NCI-H510A (cell line): ENCODE measurements at regions not wholly inside any gene's neighbourhood (a gene's known extent, or its start where the extent isn't known, plus 50 kb on each side); places are given as distances from the start of the nearest gene placed in this dataset.

ENCODE experiments used
- DNase-seq: peaks from one replicate; lab custom pipeline; 2025; lab: John Stamatoyannopoulos, UW

DNA sequence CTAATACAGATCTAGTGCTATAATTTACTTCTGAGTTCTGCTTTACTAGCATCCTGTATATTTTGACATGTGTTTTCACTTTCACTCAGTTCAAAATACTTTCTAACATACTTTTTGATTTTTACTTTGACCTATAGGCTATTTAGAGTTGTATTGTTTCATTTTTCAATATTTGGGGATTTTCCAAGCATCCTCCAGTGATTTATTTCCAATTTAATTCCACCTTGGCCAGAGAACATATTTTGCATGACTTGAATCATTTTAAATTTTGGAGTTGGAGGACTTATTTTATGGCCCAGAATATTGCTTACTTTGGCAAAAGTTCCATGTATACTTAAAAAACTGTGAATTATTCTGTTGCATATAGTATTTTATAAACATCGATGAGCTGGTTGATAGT, 1215.6 kb upstream of the MAP3K7 start:
- no peak for DNase-seq

DNA sequence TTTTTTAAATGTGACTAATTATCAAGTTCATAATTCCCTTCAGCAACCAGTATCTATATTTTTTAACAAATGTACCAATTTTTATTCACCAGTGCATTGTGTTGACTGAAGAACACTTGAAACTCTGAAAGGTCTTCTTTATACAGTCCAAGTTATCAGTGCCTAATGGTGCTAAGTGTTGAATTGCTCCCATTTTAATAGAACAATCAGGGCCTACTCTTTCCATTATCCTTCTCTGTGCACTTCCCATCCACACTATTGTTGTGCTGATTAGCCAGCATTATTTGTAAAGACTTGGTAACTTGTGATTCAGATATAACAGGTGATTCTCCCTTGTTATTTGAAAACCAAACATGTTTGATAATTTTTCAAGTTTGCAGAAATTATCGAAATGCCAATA, 1209.7 kb upstream of the MAP3K7 start:
- no peak for DNase-seq

DNA sequence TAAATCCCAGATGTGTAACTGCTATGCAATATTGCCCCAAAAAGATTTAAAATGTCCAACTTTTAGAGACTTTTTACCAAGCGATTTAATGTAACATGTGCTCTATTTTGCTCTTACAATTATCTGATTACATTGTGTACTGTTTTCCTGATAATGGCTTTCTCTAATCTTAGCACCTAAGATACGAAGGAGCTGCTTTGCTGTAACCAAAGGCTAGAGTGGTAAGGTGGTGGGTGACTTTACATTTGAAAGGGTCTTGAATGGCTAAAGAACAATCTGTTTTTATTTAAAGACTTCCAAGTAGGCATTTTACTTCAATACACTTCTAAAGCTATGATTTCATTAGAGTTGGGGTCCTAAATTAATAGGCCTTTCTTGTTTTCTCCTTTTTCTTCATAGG, 1201.6 kb upstream of the MAP3K7 start:
- no peak for DNase-seq

GRCh38 chr6:91786474-91787184, 1199.8 kb upstream of the MAP3K7 start:
- DNase-seq = no peak

DNA sequence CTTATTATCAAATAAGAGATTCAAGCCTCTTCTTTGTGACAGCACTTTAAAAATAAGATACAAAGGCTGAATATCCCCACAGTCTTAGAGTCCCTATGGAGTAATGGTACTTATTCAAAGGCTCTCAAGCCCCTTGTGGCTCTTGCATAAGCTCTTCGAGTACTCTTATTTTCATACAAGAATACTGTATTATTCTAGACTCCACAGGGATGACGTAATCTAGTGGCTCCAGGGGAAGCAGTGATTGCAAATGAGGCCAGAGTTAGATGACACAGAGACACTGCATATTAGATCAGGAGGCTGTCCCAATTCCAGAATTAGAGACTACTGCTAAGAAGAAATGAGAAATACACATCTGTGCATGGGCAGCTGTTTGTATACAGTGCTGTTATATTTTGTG, 1195.9 kb upstream of the MAP3K7 start:
- DNase-seq = no peak

DNA sequence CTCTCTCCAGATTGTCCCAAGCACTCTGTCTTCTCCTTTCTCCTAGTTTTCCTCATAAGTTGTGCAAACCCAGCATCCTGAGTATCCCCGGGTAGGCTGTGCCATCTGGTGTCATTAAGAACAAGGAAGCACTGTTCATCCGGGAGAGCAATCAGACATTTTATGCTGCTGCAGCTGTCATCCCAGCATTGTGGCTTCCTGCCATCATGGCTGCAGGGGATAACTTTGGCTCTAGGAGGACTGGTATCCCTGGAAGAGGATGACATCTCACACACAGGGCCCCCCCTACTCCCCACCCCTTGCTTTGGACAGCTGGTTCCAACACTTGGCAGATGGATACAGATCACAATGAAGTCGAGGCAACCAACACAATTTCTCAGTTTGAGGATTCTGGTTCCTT, 1195.1 kb upstream of the MAP3K7 start:
- no peak for DNase-seq

DNA sequence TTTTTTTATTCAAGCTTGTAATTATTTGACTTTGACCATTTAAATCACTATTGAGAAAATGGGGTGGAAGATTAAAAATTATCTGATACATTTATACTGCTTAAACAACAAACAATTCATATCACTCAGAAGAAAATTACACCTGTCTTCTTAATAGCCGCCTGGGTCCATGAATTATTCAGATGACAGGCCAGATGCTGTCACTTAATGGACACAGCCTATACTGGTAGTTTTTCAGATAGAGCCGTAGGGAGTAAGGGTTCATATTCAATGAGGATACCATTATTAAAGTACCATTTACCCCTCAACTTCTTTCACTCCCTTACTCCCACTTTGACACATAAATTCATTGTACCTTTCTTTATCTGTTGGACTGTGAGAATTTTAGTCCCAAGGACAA, 1193.4 kb upstream of the MAP3K7 start:
- DNase-seq = no peak

DNA sequence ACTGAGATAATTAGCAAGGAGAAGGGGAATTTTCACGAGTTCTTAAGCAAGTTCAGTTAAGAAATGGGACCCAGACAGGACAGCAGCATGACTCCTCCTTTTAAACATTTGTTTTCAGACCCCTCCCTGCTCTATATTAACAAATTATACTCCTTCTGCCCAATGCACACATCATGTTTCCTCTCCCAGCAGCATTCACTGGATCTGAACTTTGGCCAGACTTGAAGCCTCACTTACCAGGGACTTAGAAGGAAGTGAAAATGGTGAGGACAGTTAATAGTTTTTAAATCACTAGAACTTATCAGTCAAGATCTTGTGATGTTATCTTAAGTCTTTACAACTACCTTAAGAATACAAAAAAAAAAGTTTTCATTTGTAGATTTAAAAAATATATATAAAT, 1174.7 kb upstream of the MAP3K7 start:
- no peak for DNase-seq

- DNase-seq = no peak
Measured at GRCh38 chr6:91754691-91755090, 1167.8 kb upstream of the MAP3K7 start.

DNA sequence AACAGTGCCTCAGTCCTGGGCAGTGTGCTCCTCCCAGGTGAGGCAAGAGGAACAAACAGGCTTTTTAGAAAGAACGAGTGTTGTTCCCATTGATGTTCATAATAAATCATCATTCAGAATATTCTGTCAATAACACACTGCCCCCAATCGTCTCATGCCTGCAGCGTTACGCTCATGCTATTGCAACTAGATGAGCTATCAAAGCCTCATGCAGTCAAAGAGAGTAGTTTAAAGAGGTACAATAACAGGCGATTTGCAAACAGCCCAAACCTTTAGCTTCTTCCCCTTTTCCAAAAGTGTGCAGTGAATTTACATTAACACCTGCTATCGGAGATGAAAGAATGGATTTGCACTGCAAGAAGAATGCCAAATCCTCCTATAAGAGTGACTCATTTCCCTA, 1164.7 kb upstream of the MAP3K7 start:
- DNase-seq = no peak

DNA sequence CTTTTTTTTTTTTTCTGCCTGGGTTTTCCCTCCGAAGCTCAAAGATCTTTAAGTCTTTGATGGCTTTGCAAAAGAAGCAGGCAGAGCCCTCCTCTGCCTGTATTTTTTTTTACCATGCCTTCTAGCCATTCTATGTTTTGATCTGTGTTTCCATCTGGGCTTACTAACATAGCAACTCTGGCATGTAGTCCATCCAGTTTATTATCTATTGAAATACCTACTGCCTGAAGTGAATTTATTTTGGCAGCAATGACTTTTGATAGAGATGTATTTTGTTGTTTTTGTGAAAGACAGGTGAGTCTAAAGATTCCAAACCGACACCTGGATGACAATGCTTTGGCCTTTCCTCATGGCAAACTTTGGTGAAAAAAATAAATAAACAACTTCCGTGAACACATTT, 1157.7 kb upstream of the MAP3K7 start:
- DNase-seq = no peak

DNA sequence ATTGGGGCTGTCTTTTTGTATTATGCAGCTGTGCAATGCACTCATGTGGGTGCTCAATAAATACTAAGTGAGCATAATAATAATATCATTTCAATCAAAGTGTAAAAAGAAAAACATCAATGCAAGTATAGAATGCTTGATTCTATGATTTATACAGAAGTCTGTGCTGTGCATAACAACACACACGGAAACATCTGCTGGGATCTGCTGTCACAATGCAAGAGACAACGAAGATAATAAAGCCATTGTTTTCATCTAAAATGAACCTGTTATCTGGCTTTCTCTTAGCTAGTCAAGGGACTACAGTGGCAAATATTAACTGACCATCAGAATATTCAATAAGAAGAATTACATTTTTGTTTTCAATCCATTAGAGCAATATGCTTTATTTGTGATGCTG, 1156.9 kb upstream of the MAP3K7 start:
- DNase-seq = no peak

- no peak for DNase-seq
Measured at GRCh38 chr6:91731939-91732338, 1145.1 kb upstream of the MAP3K7 start.

- no peak for DNase-seq
Measured at GRCh38 chr6:91730710-91731109, 1143.8 kb upstream of the MAP3K7 start.

GRCh38 chr6:91720324-91720723, 1133.5 kb upstream of the MAP3K7 start:
- DNase-seq = no peak

- no peak for DNase-seq
Measured at GRCh38 chr6:91719414-91719813, 1132.5 kb upstream of the MAP3K7 start.

DNA sequence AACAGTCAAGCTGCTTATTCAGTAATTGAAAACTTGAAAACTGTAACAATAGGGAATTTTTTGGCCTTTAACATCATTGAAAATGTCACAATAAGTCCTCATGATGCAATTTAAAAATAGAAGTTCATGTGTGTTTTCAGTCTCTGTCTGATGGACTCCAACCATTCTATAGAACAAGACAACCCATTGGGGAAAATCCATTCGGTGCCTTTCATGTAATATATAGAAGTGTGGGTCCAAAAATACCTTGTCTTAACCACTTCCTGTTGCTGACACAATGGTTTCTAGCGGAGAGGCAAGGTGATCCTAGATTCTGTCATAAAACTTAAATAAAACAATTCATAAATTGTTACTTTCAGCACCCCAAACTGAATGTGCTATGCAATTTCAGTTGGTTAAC, 1131.3 kb upstream of the MAP3K7 start:
- DNase-seq = no peak

GRCh38 chr6:91717094-91717493, 1130.2 kb upstream of the MAP3K7 start:
- DNase-seq = no peak

DNA sequence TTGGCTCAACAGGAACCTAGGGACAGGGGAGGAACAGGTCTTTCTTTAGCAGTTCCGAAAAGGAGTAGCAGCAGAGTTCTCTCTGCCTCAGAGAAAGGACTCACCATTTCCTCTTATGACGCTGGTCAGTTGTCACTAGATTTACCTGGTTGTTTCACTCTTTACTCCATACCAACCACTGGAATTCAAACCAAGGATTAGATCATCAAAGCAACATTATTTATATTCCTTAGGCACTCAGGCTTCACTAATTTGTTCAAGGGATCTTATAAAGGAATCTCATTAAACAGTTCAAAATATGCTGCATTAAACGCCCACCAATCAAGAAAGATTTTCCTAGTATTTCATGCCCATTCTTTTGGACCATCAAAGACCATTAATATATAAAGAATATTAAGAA, 1129.5 kb upstream of the MAP3K7 start:
- no peak for DNase-seq

DNA sequence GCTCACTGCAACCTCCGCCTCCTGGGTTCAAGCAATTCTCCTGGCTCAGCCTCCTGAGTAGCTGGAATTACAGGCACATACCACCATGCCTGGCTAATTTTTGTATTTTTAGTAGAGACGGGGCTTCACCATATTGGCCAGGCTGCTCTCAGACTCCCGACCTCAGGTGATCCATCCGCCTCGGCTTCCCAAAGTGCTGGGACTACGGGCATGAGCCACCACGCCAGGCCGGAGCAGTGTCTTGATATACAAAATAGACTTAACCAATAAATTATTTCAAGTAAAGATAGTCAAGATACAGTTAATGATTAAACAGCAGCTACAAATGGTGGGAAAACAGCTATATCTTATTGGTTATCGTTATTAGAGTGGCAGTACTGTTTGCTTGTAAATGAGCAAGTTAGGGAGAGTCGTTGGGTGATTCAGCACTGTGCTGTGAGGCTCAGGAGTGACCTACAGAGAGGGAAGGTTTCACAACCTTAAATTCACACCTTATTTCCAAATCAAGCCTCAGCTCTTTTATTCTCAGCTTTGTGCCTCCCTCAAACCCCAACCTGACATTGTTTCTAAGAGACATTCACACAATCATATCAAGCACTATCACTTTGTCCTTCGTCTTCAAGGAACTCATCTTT, 1128.4 kb upstream of the MAP3K7 start:
- no peak for DNase-seq

DNA sequence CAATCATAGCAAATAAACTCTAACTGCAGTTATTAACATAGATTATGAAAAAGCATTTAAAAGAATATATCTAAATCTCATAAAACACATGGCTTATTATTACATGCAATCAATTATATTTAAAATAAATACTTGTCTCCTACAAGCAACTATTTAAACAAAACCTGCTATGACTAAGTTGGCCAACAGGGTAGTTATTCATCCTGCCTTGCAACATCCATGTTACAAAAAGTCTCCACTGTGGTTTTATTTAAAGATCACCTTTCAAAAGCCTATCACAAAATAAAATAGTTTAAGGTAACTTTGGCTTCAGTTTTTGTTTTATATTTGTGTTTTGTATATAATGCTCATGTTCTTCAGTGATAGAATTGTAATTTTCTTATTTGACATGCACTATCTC, 1127.0 kb upstream of the MAP3K7 start:
- no peak for DNase-seq

- DNase-seq = no peak
Measured at GRCh38 chr6:91711518-91711917, 1124.6 kb upstream of the MAP3K7 start.

DNA sequence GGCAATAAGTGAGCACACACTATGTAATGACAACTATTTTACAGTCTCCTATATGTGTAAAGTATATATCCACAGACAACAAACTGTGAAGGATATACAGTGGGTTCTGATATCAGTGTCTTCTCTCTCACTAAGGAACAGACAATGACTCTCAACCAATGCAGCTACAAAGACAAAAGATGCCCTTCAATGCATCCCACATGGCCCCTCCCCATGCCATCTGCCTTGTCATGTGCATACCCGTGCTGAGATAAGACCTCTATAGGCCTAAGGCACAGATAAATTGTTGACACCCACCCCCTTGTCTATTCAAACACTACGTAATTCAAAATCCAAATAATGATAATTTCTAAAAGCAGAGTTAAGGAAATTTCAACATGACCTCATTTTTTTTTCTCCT, 1123.5 kb upstream of the MAP3K7 start:
- no peak for DNase-seq

- DNase-seq = no peak
Measured at GRCh38 chr6:91708534-91708933, 1121.7 kb upstream of the MAP3K7 start.
